ENCODE measurements at regions not wholly inside any gene's neighbourhood (a gene's known extent, or its start where the extent isn't known, plus 50 kb on each side); places are given as distances from the start of the nearest gene placed in this dataset.
"Not testable (repeated sequence)": the region's sequence is repeated elsewhere in the genome, so short reads cannot be mapped to it uniquely, and the experiment has no call there.

DNA sequence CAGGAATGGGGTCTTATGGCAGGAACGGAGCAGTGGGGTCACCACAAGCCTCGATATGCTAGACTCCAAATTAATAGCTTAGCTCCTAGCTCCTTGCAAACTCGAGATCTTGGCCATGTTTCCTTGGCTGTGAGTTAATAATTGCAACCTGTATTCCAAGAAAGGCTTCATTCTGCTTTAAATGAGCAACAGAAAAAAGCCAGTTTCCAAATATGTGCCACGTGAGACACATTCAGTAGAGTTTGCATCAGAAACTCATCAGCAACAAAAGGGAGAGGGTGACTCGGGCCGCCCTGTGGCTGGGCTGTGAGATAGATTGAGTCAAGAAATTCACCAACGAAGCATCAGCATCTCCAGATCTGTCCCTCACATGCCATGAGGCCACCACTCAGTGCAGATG is 112.0 kb downstream of the NPTX2 start:
- Histone ChIP-seq H3K4me3 (ENCODE audit: low read depth, low read length) (no peak overlapping the region), H3K9me3 (ENCODE audit: control insufficient read depth in 2 of 2, low read length in 2 of 2) (peaks cover 2 to 5% of the 10 kb centered on the region in 2 experiments), H3K36me3 (ENCODE audit: control insufficient read depth, insufficient read depth, low read length) (no peaks in the 10 kb centered on the region), H3K27me3 (ENCODE audit: control insufficient read depth, insufficient read depth, low read length) (no peaks in the 10 kb centered on the region), H3K27ac (ENCODE audit: insufficient read depth, low read length, poor library complexity, severe bottlenecking) (no peak overlapping the region), H3K4me1 (ENCODE audit: control insufficient read depth, insufficient read depth, low read length, poor library complexity, severe bottlenecking) (no peaks in the 10 kb centered on the region)
- Mint-ChIP-seq H3K27ac (no peak overlapping the region), H3K4me1 (no peaks in the 10 kb centered on the region), H3K36me3 (no peaks in the 10 kb centered on the region), H3K9me3 (peaks cover 0 to 7% (median 4%) of the 10 kb centered on the region in 7 donors), H3K27me3 (peaks cover 4% of the 10 kb centered on the region), H3K4me3 (no peak overlapping the region)
- DNase-seq (no peak), ATAC-seq (ENCODE audit: low read depth in 2 of 2) (no peak)

DNA sequence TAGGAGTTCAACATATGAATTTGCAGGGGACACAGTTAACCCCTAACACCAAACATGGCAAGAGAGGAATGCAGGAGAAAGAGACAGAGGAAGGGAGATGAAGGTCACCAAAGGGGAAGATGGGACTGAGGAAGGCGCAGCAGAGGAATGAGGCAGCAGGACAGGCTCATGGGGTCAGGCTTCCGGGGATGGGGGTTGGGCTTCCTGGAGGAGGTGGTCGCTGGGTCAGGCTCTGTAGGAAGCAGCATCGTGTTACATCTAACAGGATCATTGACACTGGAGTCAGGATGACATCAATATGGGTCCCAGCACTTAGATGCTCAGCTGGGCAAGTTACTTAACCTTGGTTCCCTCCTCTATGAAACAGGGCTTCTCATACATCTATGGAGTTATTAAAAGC is 113.2 kb downstream of the NPTX2 start:
- Histone ChIP-seq H3K4me1 (ENCODE audit: control insufficient read depth, insufficient read depth, low read length, poor library complexity, severe bottlenecking) (no peaks in the 10 kb centered on the region), H3K27me3 (ENCODE audit: control insufficient read depth, insufficient read depth, low read length) (no peaks in the 10 kb centered on the region), H3K9me3 (ENCODE audit: control insufficient read depth in 2 of 2, low read length in 2 of 2) (peaks cover 2 to 5% of the 10 kb centered on the region in 2 experiments), H3K36me3 (ENCODE audit: control insufficient read depth, insufficient read depth, low read length) (no peaks in the 10 kb centered on the region), H3K27ac (ENCODE audit: insufficient read depth, low read length, poor library complexity, severe bottlenecking) (no peak overlapping the region), H3K4me3 (ENCODE audit: low read depth, low read length) (no peak overlapping the region)
- no peaks in the 10 kb centered on the region for H3K4me1 Mint-ChIP-seq
- H3K9me3 Mint-ChIP-seq = peaks cover 0 to 7% (median 5%) of the 10 kb centered on the region in 7 donors
- no peak for ATAC-seq (ENCODE audit: low read depth in 2 of 2)
- no peaks in the 10 kb centered on the region for H3K36me3 Mint-ChIP-seq
- H3K4me3 Mint-ChIP-seq = no peak overlapping the region
- H3K27me3 Mint-ChIP-seq = peaks cover 4% of the 10 kb centered on the region
- no peak for DNase-seq
- H3K27ac Mint-ChIP-seq = no peak overlapping the region

- Mint-ChIP-seq H3K27ac (no peak overlapping the region), H3K27me3 (peaks cover 4% of the 10 kb centered on the region), H3K36me3 (no peaks in the 10 kb centered on the region), H3K4me3 (no peak overlapping the region), H3K4me1 (no peaks in the 10 kb centered on the region), H3K9me3 (peaks cover 0 to 7% (median 5%) of the 10 kb centered on the region in 7 donors)
- no peaks in the 10 kb centered on the region for H3K36me3 ChIP-seq (ENCODE audit: control insufficient read depth, insufficient read depth, low read length)
- no peak for DNase-seq
- H3K27ac ChIP-seq (ENCODE audit: insufficient read depth, low read length, poor library complexity, severe bottlenecking) = no peak overlapping the region
- H3K9me3 ChIP-seq (ENCODE audit: control insufficient read depth in 2 of 2, low read length in 2 of 2) = peaks cover 2 to 5% of the 10 kb centered on the region in 2 experiments
- H3K27me3 ChIP-seq (ENCODE audit: control insufficient read depth, insufficient read depth, low read length) = no peaks in the 10 kb centered on the region
- no peaks in the 10 kb centered on the region for H3K4me1 ChIP-seq (ENCODE audit: control insufficient read depth, insufficient read depth, low read length, poor library complexity, severe bottlenecking)
- H3K4me3 ChIP-seq (ENCODE audit: low read depth, low read length) = no peak overlapping the region
- ATAC-seq (ENCODE audit: low read depth in 2 of 2) = no peak
Observed at GRCh38 chr7:98731651-98732050, 114.6 kb downstream of the NPTX2 start.

- Histone ChIP-seq H3K9me3 (ENCODE audit: control insufficient read depth in 2 of 2, low read length in 2 of 2) (peaks cover 2 to 5% of the 10 kb centered on the region in 2 experiments), H3K36me3 (ENCODE audit: control insufficient read depth, insufficient read depth, low read length) (no peaks in the 10 kb centered on the region), H3K27me3 (ENCODE audit: control insufficient read depth, insufficient read depth, low read length) (no peaks in the 10 kb centered on the region), H3K4me1 (ENCODE audit: control insufficient read depth, insufficient read depth, low read length, poor library complexity, severe bottlenecking) (no peaks in the 10 kb centered on the region), H3K27ac (ENCODE audit: insufficient read depth, low read length, poor library complexity, severe bottlenecking) (no peak overlapping the region), H3K4me3 (ENCODE audit: low read depth, low read length) (no peak overlapping the region)
- H3K9me3 Mint-ChIP-seq = peaks cover 0 to 7% (median 5%) of the 10 kb centered on the region in 7 donors
- H3K36me3 Mint-ChIP-seq = no peaks in the 10 kb centered on the region
- ATAC-seq (ENCODE audit: low read depth in 2 of 2) (no peak), DNase-seq (peak in 2 of 3 donors; percentile 2 to 44)
- no peak overlapping the region for H3K4me3 Mint-ChIP-seq
- H3K27ac Mint-ChIP-seq = peak overlapping the region in 1 of 3 donors; percentile 32
- H3K4me1 Mint-ChIP-seq = no peaks in the 10 kb centered on the region
- peaks cover 4% of the 10 kb centered on the region for H3K27me3 Mint-ChIP-seq
Observed at GRCh38 chr7:98733036-98733435, 116.0 kb downstream of the NPTX2 start.

DNA sequence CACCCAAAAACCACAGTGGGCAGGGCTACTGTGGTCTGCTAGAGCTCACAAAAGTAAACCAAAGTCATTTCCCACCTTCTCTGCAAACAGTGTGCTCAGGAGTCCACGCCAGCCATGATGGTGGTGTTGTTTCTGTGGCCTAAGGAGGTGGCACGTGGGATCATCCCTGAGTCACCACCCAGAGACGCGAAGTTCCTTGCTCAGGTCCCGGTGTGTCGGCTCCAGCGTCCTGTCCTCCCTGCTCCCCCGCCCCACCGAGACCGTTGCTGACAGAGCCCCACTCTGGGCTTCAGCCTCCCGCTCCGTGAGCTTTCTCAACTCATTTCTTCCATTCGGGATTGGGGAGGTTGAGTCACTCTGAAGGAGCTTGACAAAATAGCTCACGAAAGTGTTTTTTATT is 118.7 kb downstream of the NPTX2 start:
- H3K27me3 Mint-ChIP-seq = peaks cover 4% of the 10 kb centered on the region
- ATAC-seq (ENCODE audit: low read depth in 2 of 2) = no peak
- H3K4me1 ChIP-seq (ENCODE audit: control insufficient read depth, insufficient read depth, low read length, poor library complexity, severe bottlenecking) = no peaks in the 10 kb centered on the region

DNA sequence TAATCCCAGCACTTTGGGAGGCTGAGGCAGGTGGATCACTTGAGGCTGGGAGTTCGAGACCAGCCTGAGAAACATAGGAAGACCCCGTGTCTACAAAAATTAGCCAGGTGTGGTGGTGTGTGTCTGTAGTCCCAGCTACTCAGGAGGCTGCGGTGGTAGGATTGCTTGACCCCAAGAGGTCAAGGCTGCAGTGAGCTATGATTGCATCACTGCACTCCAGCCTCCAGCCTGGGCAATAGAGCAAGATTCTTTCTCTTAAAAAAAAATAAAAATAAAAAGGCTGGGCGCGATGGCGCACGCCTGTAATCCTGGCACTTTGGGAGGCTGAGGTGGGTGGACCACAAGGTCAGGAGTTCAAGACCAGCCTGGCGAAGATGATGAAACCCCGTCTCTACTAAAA is 119.4 kb downstream of the NPTX2 start:
- H3K4me1 ChIP-seq (ENCODE audit: control insufficient read depth, insufficient read depth, low read length, poor library complexity, severe bottlenecking); H3K9me3 ChIP-seq (ENCODE audit: control insufficient read depth in 2 of 2, low read length in 2 of 2); H3K36me3 ChIP-seq (ENCODE audit: control insufficient read depth, insufficient read depth, low read length); H3K4me3 Mint-ChIP-seq; DNase-seq; H3K9me3 Mint-ChIP-seq; ATAC-seq (ENCODE audit: low read depth in 2 of 2); H3K27ac Mint-ChIP-seq; H3K27me3 ChIP-seq (ENCODE audit: control insufficient read depth, insufficient read depth, low read length); H3K4me1 Mint-ChIP-seq; H3K27ac ChIP-seq (ENCODE audit: insufficient read depth, low read length, poor library complexity, severe bottlenecking); H3K27me3 Mint-ChIP-seq; H3K4me3 ChIP-seq (ENCODE audit: low read depth, low read length); H3K36me3 Mint-ChIP-seq: not testable (repeated sequence)

More for the DNA sequence above, 118.7 kb downstream of the NPTX2 start:
- peaks cover 2 to 5% of the 10 kb centered on the region in 2 experiments for H3K9me3 ChIP-seq (ENCODE audit: control insufficient read depth in 2 of 2, low read length in 2 of 2)
- Mint-ChIP-seq H3K36me3 (no peaks in the 10 kb centered on the region), H3K4me1 (no peaks in the 10 kb centered on the region), H3K9me3 (peaks cover 0 to 7% (median 5%) of the 10 kb centered on the region in 7 donors), H3K27ac (no peak overlapping the region), H3K4me3 (no peak overlapping the region)
- no peak for DNase-seq
- no peaks in the 10 kb centered on the region for H3K36me3 ChIP-seq (ENCODE audit: control insufficient read depth, insufficient read depth, low read length)
- H3K27me3 ChIP-seq (ENCODE audit: control insufficient read depth, insufficient read depth, low read length) = no peaks in the 10 kb centered on the region
- no peak overlapping the region for H3K27ac ChIP-seq (ENCODE audit: insufficient read depth, low read length, poor library complexity, severe bottlenecking)
- H3K4me3 ChIP-seq (ENCODE audit: low read depth, low read length) = no peak overlapping the region

DNA sequence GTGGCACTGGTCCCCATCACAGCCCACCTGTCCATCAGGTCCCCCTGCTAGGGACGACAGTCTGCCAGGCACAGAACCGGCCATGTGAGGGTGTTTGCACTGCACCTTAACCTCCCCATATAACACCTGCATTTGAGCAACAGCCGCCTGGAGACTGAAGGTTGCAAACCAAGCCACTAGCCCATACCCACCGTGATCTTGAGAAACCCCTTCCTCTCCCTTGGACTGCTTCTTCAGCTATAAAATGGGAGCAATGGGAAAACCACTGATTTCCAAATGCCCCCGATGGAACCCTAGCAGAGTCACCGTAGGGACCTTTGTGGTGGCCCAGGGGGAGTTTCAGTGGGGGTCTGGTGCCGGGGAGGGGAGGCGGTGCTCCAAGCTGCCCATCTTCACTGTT is 120.1 kb downstream of the NPTX2 start:
- Mint-ChIP-seq H3K36me3 (no peaks in the 10 kb centered on the region), H3K4me3 (no peak overlapping the region), H3K4me1 (no peaks in the 10 kb centered on the region), H3K27me3 (peaks cover 4% of the 10 kb centered on the region), H3K9me3 (peaks cover 0 to 7% (median 3%) of the 10 kb centered on the region in 7 donors), H3K27ac (no peak overlapping the region)
- ATAC-seq (ENCODE audit: low read depth in 2 of 2) (no peak), DNase-seq (no peak)
- H3K4me3 ChIP-seq (ENCODE audit: low read depth, low read length) = no peak overlapping the region
- no peaks in the 10 kb centered on the region for H3K36me3 ChIP-seq (ENCODE audit: control insufficient read depth, insufficient read depth, low read length)
- H3K9me3 ChIP-seq (ENCODE audit: control insufficient read depth in 2 of 2, low read length in 2 of 2) = peaks cover 2 to 5% of the 10 kb centered on the region in 2 experiments
- no peaks in the 10 kb centered on the region for H3K27me3 ChIP-seq (ENCODE audit: control insufficient read depth, insufficient read depth, low read length)
- H3K4me1 ChIP-seq (ENCODE audit: control insufficient read depth, insufficient read depth, low read length, poor library complexity, severe bottlenecking) = no peaks in the 10 kb centered on the region
- H3K27ac ChIP-seq (ENCODE audit: insufficient read depth, low read length, poor library complexity, severe bottlenecking) = no peak overlapping the region

DNA sequence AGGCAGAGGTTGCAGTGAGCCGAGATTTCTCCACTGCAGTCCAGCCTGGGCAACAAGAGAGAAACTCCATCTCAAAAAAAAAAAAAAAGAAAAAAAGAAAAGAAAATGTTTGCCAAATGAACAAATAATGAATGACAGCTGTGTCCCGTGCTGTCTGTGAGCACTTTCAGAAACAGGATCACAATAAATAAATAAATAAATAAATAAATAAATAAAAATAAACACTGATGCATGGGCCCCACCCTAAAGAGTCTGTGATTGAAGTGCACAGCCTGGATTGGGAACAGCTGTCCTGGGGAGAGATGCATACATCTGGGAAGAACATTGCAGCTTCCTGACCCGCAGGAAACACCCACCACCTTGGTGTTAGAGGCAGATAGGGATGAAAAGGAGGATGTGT is 123.6 kb downstream of the NPTX2 start:
- no peak overlapping the region for H3K4me3 Mint-ChIP-seq
- Histone ChIP-seq H3K4me3 (ENCODE audit: low read depth, low read length) (no peak overlapping the region), H3K9me3 (ENCODE audit: control insufficient read depth in 2 of 2, low read length in 2 of 2) (no peaks in the 10 kb centered on the region), H3K27me3 (ENCODE audit: control insufficient read depth, insufficient read depth, low read length) (no peaks in the 10 kb centered on the region), H3K36me3 (ENCODE audit: control insufficient read depth, insufficient read depth, low read length) (no peaks in the 10 kb centered on the region), H3K4me1 (ENCODE audit: control insufficient read depth, insufficient read depth, low read length, poor library complexity, severe bottlenecking) (no peaks in the 10 kb centered on the region), H3K27ac (ENCODE audit: insufficient read depth, low read length, poor library complexity, severe bottlenecking) (no peak overlapping the region)
- no peaks in the 10 kb centered on the region for H3K36me3 Mint-ChIP-seq
- no peaks in the 10 kb centered on the region for H3K27me3 Mint-ChIP-seq
- no peak overlapping the region for H3K27ac Mint-ChIP-seq
- no peak for DNase-seq
- H3K9me3 Mint-ChIP-seq = no peaks in the 10 kb centered on the region
- no peak for ATAC-seq (ENCODE audit: low read depth in 2 of 2)
- no peaks in the 10 kb centered on the region for H3K4me1 Mint-ChIP-seq
